Fibroblast of pulmonary artery (primary cell): ENCODE measurements at regions not wholly inside any gene's neighbourhood (a gene's known extent, or its start where the extent isn't known, plus 50 kb on each side); places are given as distances from the start of the nearest gene placed in this dataset.

Experiments used
- DNase-seq: peaks from one replicate; pipeline ENCODE4 v3.0.0-alpha.2; 2010; ENCODE audit warnings: low read depth
- H3K4me3 ChIP-seq: replicated peaks from 2 replicates; pipeline ENCODE4 v1.5.1; 2011; ENCODE audit warnings: low read depth, mild to moderate bottlenecking, control low read depth, low read length, moderate library complexity
- TF ChIP-seq, protein P1 (sequence below): IDR thresholded peaks from 2 replicates; pipeline ENCODE4 v1.5.1; 2011; ENCODE audit warnings: mild to moderate bottlenecking, control low read depth, low read length, inconsistent platforms; ENCODE audit errors: missing control alignments

DNA sequence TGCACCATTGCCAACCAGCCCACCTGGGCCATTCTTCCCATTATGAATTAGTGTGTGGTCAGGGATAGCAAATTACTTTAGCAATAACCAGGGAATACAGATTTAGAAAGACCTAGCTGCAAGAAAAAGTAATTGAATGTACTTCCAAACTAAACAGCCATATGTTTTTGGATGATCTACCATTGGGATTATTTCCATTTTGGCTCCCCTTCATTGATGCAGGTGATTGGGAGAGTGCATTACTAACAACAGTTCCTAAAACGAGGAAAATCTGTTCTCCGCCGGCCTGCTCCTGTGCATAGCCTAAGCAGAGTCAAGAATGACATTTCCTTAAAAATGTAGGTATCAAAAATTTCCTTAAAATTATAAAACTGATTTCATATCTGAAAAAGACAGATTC lies 58.5 kb downstream of the MAIP1 start:
- TF ChIP-seq, protein P1, sequence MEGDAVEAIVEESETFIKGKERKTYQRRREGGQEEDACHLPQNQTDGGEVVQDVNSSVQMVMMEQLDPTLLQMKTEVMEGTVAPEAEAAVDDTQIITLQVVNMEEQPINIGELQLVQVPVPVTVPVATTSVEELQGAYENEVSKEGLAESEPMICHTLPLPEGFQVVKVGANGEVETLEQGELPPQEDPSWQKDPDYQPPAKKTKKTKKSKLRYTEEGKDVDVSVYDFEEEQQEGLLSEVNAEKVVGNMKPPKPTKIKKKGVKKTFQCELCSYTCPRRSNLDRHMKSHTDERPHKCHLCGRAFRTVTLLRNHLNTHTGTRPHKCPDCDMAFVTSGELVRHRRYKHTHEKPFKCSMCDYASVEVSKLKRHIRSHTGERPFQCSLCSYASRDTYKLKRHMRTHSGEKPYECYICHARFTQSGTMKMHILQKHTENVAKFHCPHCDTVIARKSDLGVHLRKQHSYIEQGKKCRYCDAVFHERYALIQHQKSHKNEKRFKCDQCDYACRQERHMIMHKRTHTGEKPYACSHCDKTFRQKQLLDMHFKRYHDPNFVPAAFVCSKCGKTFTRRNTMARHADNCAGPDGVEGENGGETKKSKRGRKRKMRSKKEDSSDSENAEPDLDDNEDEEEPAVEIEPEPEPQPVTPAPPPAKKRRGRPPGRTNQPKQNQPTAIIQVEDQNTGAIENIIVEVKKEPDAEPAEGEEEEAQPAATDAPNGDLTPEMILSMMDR: no peak
- H3K4me3 ChIP-seq: no peak overlapping the region
- no peak for DNase-seq

DNA sequence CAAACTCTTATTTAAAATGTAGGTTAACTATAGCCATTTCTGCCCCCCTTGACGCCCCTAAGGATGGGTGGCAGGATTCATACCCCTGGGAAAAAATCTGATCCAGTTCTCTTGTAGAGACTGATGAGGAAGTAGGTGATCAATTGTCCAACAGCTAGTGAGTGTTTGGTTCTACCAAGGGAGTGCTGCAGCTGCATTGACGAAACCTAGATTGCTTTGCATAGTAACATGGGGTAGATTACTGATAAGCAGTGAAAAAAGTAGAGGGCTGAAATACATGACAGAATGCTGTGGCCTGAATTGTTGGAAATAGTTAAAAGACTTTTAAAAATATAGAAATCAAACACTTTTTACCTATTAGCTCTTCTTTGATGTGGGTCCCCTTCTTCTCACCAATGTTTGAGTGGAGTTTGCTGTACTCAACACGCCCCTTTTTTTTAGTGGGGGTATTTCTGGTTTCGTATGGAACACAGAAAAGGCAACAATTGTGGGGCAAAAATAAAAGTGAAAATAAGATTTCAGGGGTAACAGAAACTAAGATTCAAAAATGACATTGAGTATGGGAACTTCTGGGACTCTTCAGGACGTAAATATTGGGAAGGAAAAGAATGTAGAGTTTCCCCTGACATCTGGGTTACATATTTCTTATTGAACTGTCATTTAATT lies 66.2 kb downstream of the MAIP1 start:
- no peak overlapping the region for H3K4me3 ChIP-seq
- TF ChIP-seq, protein P1: no peak
- no peak for DNase-seq

DNA sequence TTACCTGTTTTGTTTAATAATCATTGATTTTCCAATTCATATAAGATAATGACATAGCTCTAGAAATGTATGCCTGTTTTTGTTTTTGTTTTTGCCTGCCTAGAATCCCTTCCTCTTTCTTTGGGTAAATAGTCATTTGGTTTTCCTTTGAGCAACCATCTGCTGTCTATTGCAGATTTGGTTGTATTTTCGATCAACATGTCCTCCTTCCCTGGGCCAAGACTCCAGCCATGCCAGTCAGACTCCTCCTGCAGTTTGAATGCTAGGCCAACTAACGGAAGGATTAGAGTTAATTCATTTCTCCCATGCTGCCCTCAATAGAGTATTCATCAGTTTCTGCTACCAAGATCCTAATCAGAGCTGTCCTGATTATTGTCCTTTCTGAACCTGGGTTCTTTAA lies 67.1 kb downstream of the MAIP1 start:
- TF ChIP-seq, protein P1: no peak
- DNase-seq: no peak
- no peak overlapping the region for H3K4me3 ChIP-seq

DNA sequence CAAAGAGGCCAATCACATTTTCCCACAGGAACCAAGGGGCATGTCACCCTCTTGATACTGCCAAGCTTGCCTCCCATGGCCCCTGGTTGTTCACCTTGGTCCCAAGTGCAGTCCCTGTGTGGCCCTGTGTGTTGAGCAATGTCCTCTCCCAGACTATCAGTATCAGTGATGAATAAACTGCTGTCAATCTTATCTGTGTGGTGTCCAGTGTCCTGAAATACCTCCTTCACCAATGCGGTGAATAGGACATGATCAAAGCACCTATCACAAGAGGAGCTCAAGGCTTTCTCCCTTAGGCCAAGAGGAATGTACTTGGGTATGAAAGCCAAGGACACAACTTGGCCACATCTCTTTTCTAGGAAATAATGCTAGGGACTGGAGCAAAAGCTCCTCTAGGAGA lies 68.2 kb downstream of the MAIP1 start:
- no peak for DNase-seq
- TF ChIP-seq, protein P1: no peak
- no peak overlapping the region for H3K4me3 ChIP-seq

DNA sequence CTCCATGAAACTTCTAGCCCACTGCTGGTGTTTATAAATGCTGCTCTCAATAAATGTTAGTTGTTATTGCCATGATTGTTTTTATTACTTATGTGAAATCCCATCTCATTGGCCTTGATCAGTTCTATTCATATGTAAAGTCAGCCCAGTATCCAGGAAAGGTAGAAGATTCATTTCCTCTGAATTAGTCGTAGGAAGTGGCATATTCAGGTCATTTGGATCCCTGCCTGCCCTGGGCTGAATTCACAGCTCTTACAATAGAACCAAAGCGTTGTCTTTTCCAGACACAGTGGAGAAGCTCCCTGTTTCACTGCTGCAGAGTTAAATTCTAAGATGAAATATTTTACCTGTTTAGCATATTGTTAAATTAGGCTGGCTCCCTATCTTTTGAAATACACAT lies 70.3 kb downstream of the MAIP1 start:
- peak; percentile 1 for DNase-seq
- TF ChIP-seq, protein P1: no peak
- H3K4me3 ChIP-seq: no peak overlapping the region

DNA sequence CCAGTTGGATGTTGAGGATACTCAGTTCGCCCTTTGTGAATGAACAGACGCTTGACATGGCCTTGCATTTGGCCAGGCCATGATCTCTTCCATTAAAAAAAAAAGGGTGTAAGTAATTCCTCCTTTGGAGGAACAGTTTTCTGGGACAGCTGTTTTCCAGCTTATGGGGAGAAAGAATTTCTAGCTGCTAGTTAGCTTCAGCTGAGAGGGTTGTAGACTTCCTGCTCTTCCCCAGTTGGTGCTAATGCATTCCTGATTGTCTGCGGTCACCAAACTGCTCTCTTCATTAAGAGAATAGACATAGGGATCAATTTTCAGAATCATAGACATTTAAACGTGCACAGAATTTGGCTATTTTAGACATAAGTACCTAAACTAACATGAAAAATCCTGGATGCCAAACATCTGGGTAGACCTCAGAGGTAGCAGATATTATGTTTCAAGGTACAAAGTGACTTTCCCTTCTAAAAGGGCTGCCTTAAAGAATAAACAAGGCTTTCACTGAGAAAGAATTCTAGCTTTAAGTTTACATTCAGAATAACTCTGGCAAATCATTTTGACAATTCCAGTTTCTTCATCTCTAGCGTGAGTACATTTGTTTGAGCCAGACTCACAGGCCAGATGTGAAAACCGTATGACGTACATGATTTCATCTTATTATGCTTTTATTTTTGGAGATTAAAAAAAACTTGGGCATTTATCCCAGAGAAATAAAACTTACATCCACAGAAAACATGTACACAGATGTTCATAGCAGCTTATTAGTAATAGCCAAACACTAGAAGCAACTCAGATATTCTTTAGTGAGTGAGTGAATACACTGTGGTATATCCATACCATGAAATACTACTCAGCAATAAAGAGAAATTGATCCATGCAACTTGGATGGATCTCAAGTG lies 71.2 kb downstream of the MAIP1 start:
- peak; percentile 3 for DNase-seq
- no peak overlapping the region for H3K4me3 ChIP-seq
- TF ChIP-seq, protein P1: no peak
